ENCODE measurements at regions not wholly inside any gene's neighbourhood (a gene's known extent, or its start where the extent isn't known, plus 50 kb on each side); places are given as distances from the start of the nearest gene placed in this dataset.

GRCh38 chr19:30228835-30229524, 143.2 kb upstream of the ZNF536 start:
- Histone ChIP-seq H3K36me3 (ENCODE audit: control insufficient read depth in 4 of 4, insufficient read depth in 3 of 4, low read depth in 1 of 4, low read length in 3 of 4) (no peaks in the 10 kb centered on the region), H3K27me3 (ENCODE audit: control insufficient read depth in 4 of 4, insufficient read depth in 4 of 4, low read length in 3 of 4) (peaks cover 0 to 12% (median 4%) of the 10 kb centered on the region in 4 donors), H3K4me1 (ENCODE audit: control insufficient read depth in 4 of 4, insufficient read depth in 4 of 4, low read length in 3 of 4) (peaks cover 13 to 32% (median 25%) of the 10 kb centered on the region in 4 donors), H3K27ac (ENCODE audit: low read depth in 1 of 2, low read length in 2 of 2) (no peak overlapping the region), H3K9ac (ENCODE audit: low read depth in 1 of 2, low read length in 2 of 2) (no peak overlapping the region), H3K4me3 (ENCODE audit: low read depth in 1 of 3, low read length in 3 of 3) (peak overlapping the region in 1 of 3 donors; percentile 70), H3K9me3 (ENCODE audit: control insufficient read depth in 4 of 4, low read length in 3 of 4) (no peaks in the 10 kb centered on the region)
- DNase-seq (ENCODE audit: low spot score), result no peak
- 4% methylated on average over 35 of the region's 35 CpGs for WGBS
- TF ChIP-seq CTCF (IDR thresholded peaks at IDR 0.05; ENCODE audit: low read depth, low read length, missing input control) (no peak), JUND (IDR thresholded peaks at IDR 0.05) (no peak), RAD21 (IDR thresholded peaks at IDR 0.05) (no peak), ATF3 (IDR thresholded peaks at IDR 0.05) (no peak), MAX (IDR thresholded peaks at IDR 0.05) (no peak), REST (IDR thresholded peaks at IDR 0.05) (no peak), EGR1 (IDR thresholded peaks at IDR 0.05; ENCODE audit: low read depth in 2 of 2) (no peak), TAF1 (conservative IDR thresholded peaks at IDR 0.05) (no peak), YY1 (IDR thresholded peaks at IDR 0.05) (no peak), FOXA2 (IDR thresholded peaks at IDR 0.05) (no peak), NR2F2 (IDR thresholded peaks at IDR 0.05) (no peak), SP1 (IDR thresholded peaks at IDR 0.05) (no peak), GABPA (IDR thresholded peaks at IDR 0.05 in 1 of 2, conservative IDR thresholded peaks at IDR 0.05 in 1 of 2) (no peak), HNF4G (IDR thresholded peaks at IDR 0.05) (no peak), HNF4A (conservative IDR thresholded peaks at IDR 0.05) (no peak)

- no peaks in the 10 kb centered on the region for H3K9me3 ChIP-seq (ENCODE audit: control insufficient read depth in 4 of 4, low read length in 3 of 4)
- 27% methylated on average over 14 of the region's 14 CpGs for WGBS
- H3K27me3 ChIP-seq (ENCODE audit: control insufficient read depth in 4 of 4, insufficient read depth in 4 of 4, low read length in 3 of 4), result peaks cover 0 to 12% (median 5%) of the 10 kb centered on the region in 4 donors
- no peak overlapping the region for H3K4me3 ChIP-seq (ENCODE audit: low read depth in 1 of 3, low read length in 3 of 3)
- DNase-seq (ENCODE audit: low spot score), result no peak
- peaks cover 13 to 32% (median 25%) of the 10 kb centered on the region in 4 donors for H3K4me1 ChIP-seq (ENCODE audit: control insufficient read depth in 4 of 4, insufficient read depth in 4 of 4, low read length in 3 of 4)
- H3K9ac ChIP-seq (ENCODE audit: low read depth in 1 of 2, low read length in 2 of 2), result no peak overlapping the region
- H3K27ac ChIP-seq (ENCODE audit: low read depth in 1 of 2, low read length in 2 of 2), result no peak overlapping the region
- no peaks in the 10 kb centered on the region for H3K36me3 ChIP-seq (ENCODE audit: control insufficient read depth in 4 of 4, insufficient read depth in 3 of 4, low read depth in 1 of 4, low read length in 3 of 4)
- TF ChIP-seq NR2F2 (IDR thresholded peaks at IDR 0.05) (no peak), EGR1 (IDR thresholded peaks at IDR 0.05; ENCODE audit: low read depth in 2 of 2) (no peak), YY1 (IDR thresholded peaks at IDR 0.05) (no peak), GABPA (IDR thresholded peaks at IDR 0.05 in 1 of 2, conservative IDR thresholded peaks at IDR 0.05 in 1 of 2) (no peak), TAF1 (conservative IDR thresholded peaks at IDR 0.05) (no peak), HNF4A (conservative IDR thresholded peaks at IDR 0.05) (no peak), REST (IDR thresholded peaks at IDR 0.05) (no peak), HNF4G (IDR thresholded peaks at IDR 0.05) (no peak), JUND (IDR thresholded peaks at IDR 0.05) (no peak), SP1 (IDR thresholded peaks at IDR 0.05) (no peak), CTCF (IDR thresholded peaks at IDR 0.05; ENCODE audit: low read depth, low read length, missing input control) (no peak), FOXA2 (IDR thresholded peaks at IDR 0.05) (no peak), FOXA1 (IDR thresholded peaks at IDR 0.05) (no peak), RXRA (IDR thresholded peaks at IDR 0.05) (no peak)
Observed at GRCh38 chr19:30229525-30230174, 142.5 kb upstream of the ZNF536 start.

All from liver (tissue), 8 donors.